SK-N-SH treated with all-trans-retinoic acid at 6 μM for 48 hours (cell line): ENCODE measurements at regions not wholly inside any gene's neighbourhood (a gene's known extent, or its start where the extent isn't known, plus 50 kb on each side); places are given as distances from the start of the nearest gene placed in this dataset.

Source experiments
- ATAC-seq: fragments of 200-7000 bp; cut with Tn5 transposase; 3 replicates; pipeline ENCODE4 v1.9.1; 2020; ENCODE audit warnings: mild to moderate bottlenecking, moderate library complexity
- ARNTL ChIP-seq: fragments of 450-650 bp; formaldehyde crosslinking; IDR thresholded peaks from 2 replicates; pipeline ENCODE4 v1.5.0; 2020; ENCODE audit warnings: low read depth, mild to moderate bottlenecking, moderate library complexity, borderline replicate concordance
- BACH2 ChIP-seq: fragments of 250-450 bp; sonication (Bioruptor Pico); IDR thresholded peaks from 2 replicates; pipeline ENCODE4 v1.9.0; 2021; ENCODE audit warnings: mild to moderate bottlenecking, borderline replicate concordance
- CREB5 ChIP-seq: fragments of 250-450 bp; sonication (Bioruptor Pico); IDR thresholded peaks from 2 replicates; pipeline ENCODE4 v1.5.1; 2020; ENCODE audit warnings: low read depth, mild to moderate bottlenecking, moderate library complexity
- CSDC2 ChIP-seq: fragments of 250-450 bp; sonication (Bioruptor Pico); IDR thresholded peaks from 2 replicates; pipeline ENCODE4 v1.5.0; 2020; ENCODE audit warnings: mild to moderate bottlenecking, moderate library complexity
- ESRRG ChIP-seq: fragments of 250-450 bp; sonication (Bioruptor Pico); IDR thresholded peaks from 2 replicates; pipeline ENCODE4 v1.6.1; 2021; ENCODE audit warnings: mild to moderate bottlenecking
- GLIS3 ChIP-seq: fragments of 250-450 bp; sonication (Bioruptor Pico); IDR thresholded peaks from 2 replicates; pipeline ENCODE4 v1.5.0; 2020; ENCODE audit warnings: mild to moderate bottlenecking, moderate library complexity
- OSR1 ChIP-seq: fragments of 250-450 bp; sonication (Bioruptor Pico); IDR thresholded peaks from 2 replicates; pipeline ENCODE4 v1.8.0; 2022; ENCODE audit warnings: moderate library complexity, mild to moderate bottlenecking, inconsistent platforms
- PPARA ChIP-seq: fragments of 250-450 bp; sonication (Bioruptor Pico); IDR thresholded peaks from 2 replicates; pipeline ENCODE4 v1.5.0; 2020; ENCODE audit warnings: mild to moderate bottlenecking, borderline replicate concordance
- SNAI2 ChIP-seq: fragments of 250-450 bp; sonication (Bioruptor Pico); IDR thresholded peaks from 2 replicates; pipeline ENCODE4 v1.5.0; 2020; ENCODE audit warnings: mild to moderate bottlenecking, moderate library complexity
- TCF4 ChIP-seq: fragments of 250-450 bp; sonication (Bioruptor Pico); IDR thresholded peaks from 2 replicates; pipeline ENCODE4 v1.8.0; 2021; ENCODE audit warnings: mild to moderate bottlenecking, moderate library complexity, borderline replicate concordance
- TOX ChIP-seq: fragments of 250-450 bp; sonication (Bioruptor Pico); IDR thresholded peaks from 2 replicates; pipeline ENCODE4 v1.8.0; 2021; ENCODE audit warnings: mild to moderate bottlenecking, moderate library complexity, borderline replicate concordance
- TSHZ2 ChIP-seq: fragments of 250-450 bp; sonication (Bioruptor Pico); IDR thresholded peaks from 2 replicates; pipeline ENCODE4 v1.5.0; 2020; ENCODE audit warnings: mild to moderate bottlenecking, moderate library complexity
- ZC3H10 ChIP-seq: fragments of 250-450 bp; sonication (Bioruptor Pico); IDR thresholded peaks from 2 replicates; pipeline ENCODE4 v1.5.1; 2021; ENCODE audit warnings: mild to moderate bottlenecking, moderate library complexity
- ZFP3 ChIP-seq: fragments of 250-450 bp; sonication (Bioruptor Pico); IDR thresholded peaks from 2 replicates; pipeline ENCODE4 v1.5.0; 2020; ENCODE audit warnings: mild to moderate bottlenecking, moderate library complexity
- ZFP30 ChIP-seq: fragments of 450-650 bp; formaldehyde crosslinking; IDR thresholded peaks from 2 replicates; pipeline ENCODE4 v1.5.0; 2022; ENCODE audit warnings: mild to moderate bottlenecking, moderate library complexity
- ZNF70 ChIP-seq: fragments of 450-650 bp; formaldehyde crosslinking; IDR thresholded peaks from 2 replicates; pipeline ENCODE4 v1.5.0; 2020; ENCODE audit warnings: mild to moderate bottlenecking, moderate library complexity
- ZNF8 ChIP-seq: fragments of 450-650 bp; formaldehyde crosslinking; IDR thresholded peaks from 2 replicates; pipeline ENCODE4 v1.5.0; 2020; ENCODE audit warnings: mild to moderate bottlenecking, moderate library complexity
- TF ChIP-seq, protein P1 (sequence below): fragments of 250-450 bp; sonication (Bioruptor Pico); IDR thresholded peaks from 2 replicates; pipeline ENCODE4 v1.5.1; 2021; ENCODE audit warnings: mild to moderate bottlenecking, moderate library complexity
- TF ChIP-seq, protein P2 (sequence below): fragments of 250-450 bp; sonication (Bioruptor Pico); IDR thresholded peaks from 2 replicates; pipeline ENCODE4 v1.8.0; 2020; ENCODE audit warnings: mild to moderate bottlenecking, moderate library complexity, borderline replicate concordance

DNA sequence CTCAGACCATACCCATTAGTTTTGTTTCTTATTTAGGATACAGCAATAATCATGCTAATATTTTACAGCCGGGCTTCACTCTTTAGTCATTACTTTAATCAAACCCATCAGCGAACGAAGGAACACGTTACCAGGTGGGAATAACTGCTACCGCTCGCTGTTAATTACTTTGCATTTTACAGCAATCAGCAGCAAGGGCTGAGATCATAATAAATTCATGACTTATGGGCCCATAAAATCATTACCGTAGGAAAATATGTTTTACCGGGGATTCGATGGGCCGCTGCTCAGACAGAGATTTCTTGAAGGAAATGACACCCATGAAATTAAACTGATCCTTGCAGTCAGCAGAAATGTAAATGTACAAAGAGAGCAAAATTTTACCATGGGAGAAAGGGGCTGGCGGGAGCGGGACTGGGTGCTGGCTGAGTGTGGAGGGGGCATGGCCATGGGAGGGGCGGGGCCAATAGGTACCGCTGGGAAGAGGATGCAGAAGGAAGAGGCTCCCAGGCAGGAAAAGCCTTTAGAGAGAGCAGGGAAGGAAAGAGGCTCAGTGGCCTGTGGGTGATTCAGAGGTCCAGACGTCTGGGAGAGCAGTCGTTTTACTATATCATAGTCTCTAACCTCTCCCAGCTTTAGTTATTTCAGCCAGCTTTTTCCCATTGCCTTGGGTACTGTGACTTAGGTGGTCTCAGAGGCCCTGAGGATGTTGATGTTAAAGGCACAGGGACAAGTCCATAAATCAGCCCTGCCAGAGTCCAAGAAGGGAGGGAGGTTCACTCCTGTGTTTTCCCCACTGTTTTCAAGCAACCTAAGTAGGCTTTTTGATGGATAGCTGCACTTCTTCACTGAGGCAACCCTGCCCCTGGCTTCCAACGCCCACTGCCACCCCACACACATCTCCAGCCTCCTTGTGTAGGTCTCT lies 258.9 kb downstream of the SEC16B start (continued):
- TF ChIP-seq TOX (no peak), OSR1 (CRISPR knock-in tag) (no peak), ZFP30 (no peak), ZFP3 (CRISPR knock-in tag) (no peak)
- TF ChIP-seq, protein P1, sequence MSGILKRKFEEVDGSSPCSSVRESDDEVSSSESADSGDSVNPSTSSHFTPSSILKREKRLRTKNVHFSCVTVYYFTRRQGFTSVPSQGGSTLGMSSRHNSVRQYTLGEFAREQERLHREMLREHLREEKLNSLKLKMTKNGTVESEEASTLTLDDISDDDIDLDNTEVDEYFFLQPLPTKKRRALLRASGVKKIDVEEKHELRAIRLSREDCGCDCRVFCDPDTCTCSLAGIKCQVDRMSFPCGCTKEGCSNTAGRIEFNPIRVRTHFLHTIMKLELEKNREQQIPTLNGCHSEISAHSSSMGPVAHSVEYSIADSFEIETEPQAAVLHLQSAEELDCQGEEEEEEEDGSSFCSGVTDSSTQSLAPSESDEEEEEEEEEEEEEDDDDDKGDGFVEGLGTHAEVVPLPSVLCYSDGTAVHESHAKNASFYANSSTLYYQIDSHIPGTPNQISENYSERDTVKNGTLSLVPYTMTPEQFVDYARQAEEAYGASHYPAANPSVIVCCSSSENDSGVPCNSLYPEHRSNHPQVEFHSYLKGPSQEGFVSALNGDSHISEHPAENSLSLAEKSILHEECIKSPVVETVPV (CRISPR knock-in tag) = no peak
- TF ChIP-seq, all 23 proteins: peak for 0

DNA sequence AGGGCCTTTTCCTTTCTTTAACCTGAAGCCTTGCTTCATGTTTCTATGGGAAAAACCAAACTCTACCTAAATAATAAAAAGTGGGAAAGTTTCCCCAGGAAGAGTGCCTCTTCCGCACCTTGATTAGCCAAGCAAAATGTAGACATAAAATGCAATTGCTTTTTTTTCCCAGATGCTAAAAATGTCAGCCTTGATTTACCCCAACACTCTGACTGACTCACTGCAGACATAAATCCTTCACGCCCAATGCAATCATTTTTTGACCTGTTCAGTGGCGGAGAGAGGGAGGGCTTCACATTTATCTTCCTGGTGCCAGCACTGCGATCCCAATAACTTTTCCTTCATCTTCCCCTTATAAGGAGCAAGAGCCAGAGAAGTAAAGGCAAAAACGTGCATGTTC lies 261.5 kb downstream of the SEC16B start:
- TF ChIP-seq CREB5 (no peak), ZC3H10 (CRISPR knock-in tag) (no peak), CSDC2 (CRISPR knock-in tag) (no peak), SNAI2 (CRISPR knock-in tag) (no peak), ESRRG (no peak), ZFP3 (CRISPR knock-in tag) (no peak), ZFP30 (no peak), TCF4 (no peak), GLIS3 (CRISPR knock-in tag) (no peak), PPARA (CRISPR knock-in tag) (no peak), TSHZ2 (no peak), BACH2 (no peak), ZNF70 (no peak)
- TF ChIP-seq, protein P2, sequence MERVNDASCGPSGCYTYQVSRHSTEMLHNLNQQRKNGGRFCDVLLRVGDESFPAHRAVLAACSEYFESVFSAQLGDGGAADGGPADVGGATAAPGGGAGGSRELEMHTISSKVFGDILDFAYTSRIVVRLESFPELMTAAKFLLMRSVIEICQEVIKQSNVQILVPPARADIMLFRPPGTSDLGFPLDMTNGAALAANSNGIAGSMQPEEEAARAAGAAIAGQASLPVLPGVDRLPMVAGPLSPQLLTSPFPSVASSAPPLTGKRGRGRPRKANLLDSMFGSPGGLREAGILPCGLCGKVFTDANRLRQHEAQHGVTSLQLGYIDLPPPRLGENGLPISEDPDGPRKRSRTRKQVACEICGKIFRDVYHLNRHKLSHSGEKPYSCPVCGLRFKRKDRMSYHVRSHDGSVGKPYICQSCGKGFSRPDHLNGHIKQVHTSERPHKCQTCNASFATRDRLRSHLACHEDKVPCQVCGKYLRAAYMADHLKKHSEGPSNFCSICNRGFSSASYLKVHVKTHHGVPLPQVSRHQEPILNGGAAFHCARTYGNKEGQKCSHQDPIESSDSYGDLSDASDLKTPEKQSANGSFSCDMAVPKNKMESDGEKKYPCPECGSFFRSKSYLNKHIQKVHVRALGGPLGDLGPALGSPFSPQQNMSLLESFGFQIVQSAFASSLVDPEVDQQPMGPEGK (CRISPR knock-in tag) = no peak
- TF ChIP-seq, protein P1 (CRISPR knock-in tag) = no peak

GRCh38 chr1:177706977-177707376 lies 262.9 kb downstream of the SEC16B start:
- ATAC-seq = no peak
- no peak for TF ChIP-seq BACH2
- TF ChIP-seq CREB5 = no peak
- no peak for TF ChIP-seq ZFP30
- TF ChIP-seq SNAI2 (CRISPR knock-in tag) = no peak
- TF ChIP-seq GLIS3 (CRISPR knock-in tag) = no peak
- no peak for TF ChIP-seq TSHZ2
- TF ChIP-seq ARNTL = no peak
- TF ChIP-seq, protein P2 (CRISPR knock-in tag) = no peak
- TF ChIP-seq OSR1 (CRISPR knock-in tag) = no peak
- TF ChIP-seq CSDC2 (CRISPR knock-in tag) = no peak
- TF ChIP-seq TOX = no peak
- TF ChIP-seq ESRRG = no peak
- no peak for TF ChIP-seq ZNF8

More for the DNA sequence above, 261.5 kb downstream of the SEC16B start:
- no peak for ATAC-seq
